MCF 10A (cell line): ENCODE measurements at regions not wholly inside any gene's neighbourhood (a gene's known extent, or its start where the extent isn't known, plus 50 kb on each side); places are given as distances from the start of the nearest gene placed in this dataset.

Source experiments
- BruUV-seq: library from RNA; stranded (reverse); fragments of 400-500 nt; replicated peaks from 2 replicates; lab custom pipeline; 2021; lab: Mats Ljungman, UMichigan
- CTCF ChIA-PET: fragments of 300-600 bp; sonication (Branson Sonifier 250); formaldehyde crosslinking; extraction: SDS; loops from one replicate; lab custom pipeline; 2021; ENCODE audit warnings: antibody characterized with exemption, inconsistent platforms; lab: Yijun Ruan, JAX
- POLR2A ChIA-PET: fragments of 300-600, 350-650 bp; sonication (Branson Sonifier 250); formaldehyde crosslinking; extraction: SDS; loops from one replicate; lab custom pipeline; 2020; ENCODE audit warnings: antibody characterized with exemption, inconsistent platforms; lab: Yijun Ruan, JAX
- DNase-seq: peaks from one replicate; pipeline ENCODE4 v3.0.0-alpha.2; 2018; ENCODE audit not compliant: unreplicated experiment
- H3K27ac Mint-ChIP-seq: one replicate; pipeline ENCODE4 v1.8.0; 2022; ENCODE audit warnings: mild to moderate bottlenecking, low read depth, mixed read lengths; ENCODE audit not compliant: unreplicated experiment
- H3K27me3 Mint-ChIP-seq: one replicate; pipeline ENCODE4 v1.8.0; 2022; ENCODE audit warnings: mixed read lengths; ENCODE audit not compliant: insufficient read depth, unreplicated experiment
- H3K36me3 Mint-ChIP-seq: one replicate; pipeline ENCODE4 v1.8.0; 2022; ENCODE audit warnings: mild to moderate bottlenecking, moderate library complexity, mixed read lengths; ENCODE audit not compliant: insufficient read depth, unreplicated experiment
- H3K4me1 Mint-ChIP-seq: one replicate; pipeline ENCODE4 v1.8.0; 2022; ENCODE audit warnings: mixed read lengths; ENCODE audit not compliant: insufficient read depth, unreplicated experiment
- H3K4me3 Mint-ChIP-seq: one replicate; pipeline ENCODE4 v1.8.0; 2022; ENCODE audit warnings: mild to moderate bottlenecking, moderate library complexity, mixed read lengths; ENCODE audit not compliant: unreplicated experiment
- H3K9me3 Mint-ChIP-seq: one replicate; pipeline ENCODE4 v1.8.0; 2022; ENCODE audit warnings: mixed read lengths; ENCODE audit not compliant: unreplicated experiment
- intact Hi-C: fragments of 100-400 bp; cut with micrococcal nuclease; formaldehyde crosslinking; loops from 2 replicates; pipeline ENCODE4 v1.14.1; 2022
- TF ChIP-seq, protein P1 (sequence below): fragments of 200-600 bp; IDR thresholded peaks from one replicate; pipeline ENCODE4 v1.8.0; 2022; ENCODE audit warnings: antibody characterized with exemption, mild to moderate bottlenecking; ENCODE audit not compliant: unreplicated experiment

DNA sequence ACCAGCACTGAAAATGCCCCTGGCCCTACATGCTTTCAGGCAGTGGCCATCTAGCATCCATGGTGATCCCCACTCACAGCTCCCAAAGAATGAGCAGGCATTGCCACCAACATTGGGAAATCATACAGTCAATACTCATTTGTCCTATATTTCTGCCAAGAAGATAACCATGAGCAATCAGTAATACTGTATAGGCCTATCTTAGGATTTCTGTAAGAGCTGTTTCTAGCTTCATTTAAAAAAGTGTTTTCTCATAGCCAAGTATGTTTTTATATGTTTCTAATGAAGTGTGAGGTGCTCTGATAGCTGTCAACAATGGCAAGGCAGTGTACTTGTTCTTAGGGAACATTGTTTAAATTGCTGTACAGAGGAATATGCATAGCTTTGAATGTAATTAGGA is 428.7 kb downstream of the FGF9 start:
- H3K9me3 Mint-ChIP-seq = peaks cover 8% of the 10 kb centered on the region
- TF ChIP-seq, protein P1, sequence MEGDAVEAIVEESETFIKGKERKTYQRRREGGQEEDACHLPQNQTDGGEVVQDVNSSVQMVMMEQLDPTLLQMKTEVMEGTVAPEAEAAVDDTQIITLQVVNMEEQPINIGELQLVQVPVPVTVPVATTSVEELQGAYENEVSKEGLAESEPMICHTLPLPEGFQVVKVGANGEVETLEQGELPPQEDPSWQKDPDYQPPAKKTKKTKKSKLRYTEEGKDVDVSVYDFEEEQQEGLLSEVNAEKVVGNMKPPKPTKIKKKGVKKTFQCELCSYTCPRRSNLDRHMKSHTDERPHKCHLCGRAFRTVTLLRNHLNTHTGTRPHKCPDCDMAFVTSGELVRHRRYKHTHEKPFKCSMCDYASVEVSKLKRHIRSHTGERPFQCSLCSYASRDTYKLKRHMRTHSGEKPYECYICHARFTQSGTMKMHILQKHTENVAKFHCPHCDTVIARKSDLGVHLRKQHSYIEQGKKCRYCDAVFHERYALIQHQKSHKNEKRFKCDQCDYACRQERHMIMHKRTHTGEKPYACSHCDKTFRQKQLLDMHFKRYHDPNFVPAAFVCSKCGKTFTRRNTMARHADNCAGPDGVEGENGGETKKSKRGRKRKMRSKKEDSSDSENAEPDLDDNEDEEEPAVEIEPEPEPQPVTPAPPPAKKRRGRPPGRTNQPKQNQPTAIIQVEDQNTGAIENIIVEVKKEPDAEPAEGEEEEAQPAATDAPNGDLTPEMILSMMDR = no peak
- H3K4me3 Mint-ChIP-seq = no peak overlapping the region
- H3K27me3 Mint-ChIP-seq = peaks cover 25% of the 10 kb centered on the region
- ChIA-PET POLR2A (no interaction called here), CTCF (interaction anchor here (0.6 kb wide), 1 partner anchor 52 kb away, joined by 3 read pairs; no protein-coding TSS in a partner anchor)
- no peak overlapping the region for H3K27ac Mint-ChIP-seq
- no peaks in the 10 kb centered on the region for H3K36me3 Mint-ChIP-seq
- no TSS peak for BruUV-seq
- intact Hi-C loops = no loop called here
- no peaks in the 10 kb centered on the region for H3K4me1 Mint-ChIP-seq
- no peak for DNase-seq

DNA sequence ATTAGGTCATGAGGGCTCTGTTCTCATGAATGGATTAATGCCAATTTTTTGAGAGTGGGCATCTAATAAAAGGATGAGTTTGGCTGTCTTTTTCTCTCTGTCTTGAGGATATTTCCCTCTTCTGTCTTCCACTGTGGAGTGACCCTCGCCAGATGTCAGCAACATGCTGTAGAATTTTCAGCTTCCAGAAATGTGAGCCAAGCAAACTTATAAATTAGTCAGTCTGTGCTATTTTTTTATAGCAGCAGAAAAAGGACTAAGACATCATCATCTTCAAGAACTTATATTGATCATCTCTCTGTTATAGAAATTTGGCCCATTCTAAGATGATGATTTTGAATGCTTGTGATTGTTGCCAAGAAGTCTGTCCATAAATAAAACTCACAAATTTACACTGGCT is 431.4 kb downstream of the FGF9 start:
- no TSS peak for BruUV-seq
- intact Hi-C loops = loop anchor here (10.0 kb wide), 1 partner anchor 187 kb away; no protein-coding TSS in a partner anchor
- Mint-ChIP-seq H3K9me3 (no peaks in the 10 kb centered on the region), H3K27me3 (peaks cover 48% of the 10 kb centered on the region), H3K4me1 (peaks cover 6% of the 10 kb centered on the region), H3K27ac (no peak overlapping the region), H3K4me3 (no peak overlapping the region), H3K36me3 (no peaks in the 10 kb centered on the region)
- ChIA-PET CTCF (no interaction called here), POLR2A (no interaction called here)
- TF ChIP-seq, protein P1 = no peak
- DNase-seq = no peak

DNA sequence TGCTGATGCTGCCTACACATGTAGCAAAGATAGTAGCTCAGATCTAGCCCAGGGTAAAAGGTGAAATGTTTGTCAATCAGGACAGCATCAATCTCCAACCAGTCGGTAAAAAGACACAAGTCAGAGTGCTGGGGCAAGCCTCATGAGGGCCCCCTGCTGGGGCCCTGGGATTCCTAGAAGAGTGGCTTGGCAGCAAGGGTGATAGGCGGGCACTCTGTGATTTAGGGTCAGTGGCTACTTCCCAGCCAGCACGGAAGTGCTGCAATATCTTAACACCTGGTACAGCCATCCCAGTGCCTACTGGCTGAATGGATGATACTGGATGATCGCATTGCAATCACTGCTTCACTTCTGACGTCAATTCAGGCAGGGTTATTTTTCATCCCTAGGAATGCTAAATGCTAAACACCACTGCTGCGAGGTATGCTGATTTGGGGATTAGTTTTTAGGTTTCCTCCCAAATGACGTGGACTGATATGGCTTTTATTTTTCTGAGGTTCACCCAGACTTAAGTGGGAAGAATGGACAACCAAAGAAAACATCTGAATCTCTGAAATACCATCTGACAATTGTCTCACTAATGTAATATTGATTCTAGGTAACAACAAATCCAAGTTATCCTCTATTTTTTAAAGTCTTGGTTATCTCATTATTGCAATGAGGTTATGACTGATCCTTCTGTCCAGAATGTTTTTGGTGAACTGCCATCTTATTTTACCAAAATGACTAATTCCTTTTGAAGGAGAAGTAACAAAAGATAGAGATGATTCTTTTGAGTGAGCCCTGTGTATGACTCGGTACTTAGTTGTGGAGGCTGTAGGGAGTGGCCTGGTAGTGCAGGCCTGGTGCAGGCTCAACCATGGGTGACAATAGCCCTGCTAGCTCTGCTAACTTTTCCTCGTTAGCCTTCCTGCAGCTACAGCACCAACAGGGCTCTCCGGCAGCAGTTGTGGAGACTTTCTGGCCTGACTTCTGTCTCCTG is 432.5 kb downstream of the FGF9 start:
- intact Hi-C loops = loop anchor here (10.0 kb wide), 1 partner anchor 189 kb away; no protein-coding TSS in a partner anchor
- Mint-ChIP-seq H3K36me3 (no peaks in the 10 kb centered on the region), H3K9me3 (no peaks in the 10 kb centered on the region), H3K4me1 (peaks cover 15% of the 10 kb centered on the region), H3K4me3 (no peak overlapping the region), H3K27ac (no peak overlapping the region), H3K27me3 (peaks cover 41% of the 10 kb centered on the region)
- BruUV-seq = no TSS peak
- TF ChIP-seq, protein P1 = no peak
- no peak for DNase-seq
- CTCF ChIA-PET = no interaction called here
- POLR2A ChIA-PET = no interaction called here

DNA sequence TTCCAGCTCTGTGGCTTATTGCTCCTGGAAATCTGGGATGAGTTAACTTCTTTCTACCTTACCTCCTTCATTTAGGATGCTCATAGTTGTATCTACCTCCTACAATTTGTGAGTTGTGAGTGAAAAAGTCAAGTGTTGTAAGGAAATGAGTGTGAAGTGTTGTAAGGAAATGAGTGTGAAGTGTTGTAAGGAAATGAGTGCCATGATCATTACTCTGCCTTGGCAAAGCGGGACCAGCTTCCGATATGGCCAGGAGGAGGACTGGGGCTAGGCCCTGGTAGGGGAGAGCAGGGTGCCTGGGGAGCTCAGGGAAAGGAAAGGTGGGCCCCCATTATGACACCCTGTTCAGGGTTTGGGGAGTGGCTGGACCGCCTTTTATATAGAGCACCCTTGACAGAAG is 435.2 kb downstream of the FGF9 start:
- Mint-ChIP-seq H3K9me3 (no peaks in the 10 kb centered on the region), H3K27ac (no peak overlapping the region), H3K4me3 (no peak overlapping the region), H3K4me1 (peaks cover 29% of the 10 kb centered on the region), H3K27me3 (peaks cover 37% of the 10 kb centered on the region), H3K36me3 (no peaks in the 10 kb centered on the region)
- ChIA-PET CTCF (no interaction called here), POLR2A (no interaction called here)
- TF ChIP-seq, protein P1 = no peak
- DNase-seq = no peak
- intact Hi-C loops = loop anchor here (10.0 kb wide), 1 partner anchor 191 kb away; no protein-coding TSS in a partner anchor
- BruUV-seq = no TSS peak
